H1 (cell line): ENCODE measurements at regions not wholly inside any gene's neighbourhood (a gene's known extent, or its start where the extent isn't known, plus 50 kb on each side); places are given as distances from the start of the nearest gene placed in this dataset.

Experiments used
- CTCF ChIA-PET: fragments of 300-600 bp; sonication (Branson Sonifier 250); formaldehyde crosslinking; loops from one replicate; lab custom pipeline; 2021; ENCODE audit not compliant: partially characterized antibody; lab: Charles Lee
- POLR2A ChIA-PET: fragments of 300-600 bp; sonication (Branson Sonifier 250); formaldehyde crosslinking; loops from one replicate; lab custom pipeline; 2021; ENCODE audit warnings: inconsistent platforms; ENCODE audit not compliant: partially characterized antibody; lab: Charles Lee
- DNase-seq, 2 experiments: peaks; one replicate each; pipeline versions ENCODE4 v3.0.0 to v3.0.0-alpha.2; 2010 to 2022; ENCODE audit warnings: low spot score in 2 of 2, low read depth in 1 of 2, mixed read lengths in 1 of 2
- FAIRE-seq: peaks from 2 replicates; lab custom pipeline; 2011; peaks lifted over from hg19 to GRCh38; lab: Jason Lieb, UNC
- H2AFZ ChIP-seq: 2 replicates; pipeline ENCODE4 v1.8.1; 2012; ENCODE audit warnings: low read length, inconsistent platforms
- H2AK5ac ChIP-seq: 2 replicates; pipeline ENCODE4 v1.6.1; 2013; ENCODE audit warnings: low read depth, low read length
- H2BK120ac ChIP-seq: replicated peaks from 2 replicates; pipeline ENCODE3; 2013; ENCODE audit warnings: low read depth, low read length, inconsistent platforms
- H2BK12ac ChIP-seq: 2 replicates; pipeline ENCODE4 v1.6.1; 2013; ENCODE audit warnings: low read depth, low read length
- H2BK15ac ChIP-seq: 2 replicates; pipeline ENCODE4 v1.6.1; 2013; ENCODE audit warnings: low read length
- H2BK20ac ChIP-seq: 2 replicates; pipeline ENCODE4 v1.6.1; 2013; ENCODE audit warnings: low read length
- H2BK5ac ChIP-seq: 2 replicates; pipeline ENCODE4 v1.6.1; 2013; ENCODE audit warnings: low read depth, low read length
- H3K14ac ChIP-seq: 2 replicates; pipeline ENCODE4 v1.6.1; 2013; ENCODE audit warnings: inconsistent platforms; ENCODE audit not compliant: insufficient read length
- H3K18ac ChIP-seq: 2 replicates; pipeline ENCODE4 v1.6.1; 2013; ENCODE audit warnings: low read length; ENCODE audit errors: extremely low read depth
- H3K23ac ChIP-seq: 2 replicates; pipeline ENCODE4 v1.6.1; 2013; ENCODE audit warnings: inconsistent platforms; ENCODE audit not compliant: insufficient read length
- H3K23me2 ChIP-seq: 2 replicates; pipeline ENCODE4 v1.6.1; 2013; ENCODE audit warnings: low read depth, low read length
- H3K27ac ChIP-seq: 2 replicates; pipeline ENCODE4 v1.6.1; 2011; ENCODE audit warnings: low read depth, low read length, inconsistent platforms
- H3K27me3 ChIP-seq, 4 experiments: replicated peaks in 1 of 4; 1 replicate in 1 of 4; 2 replicates in 3 of 4; pipeline versions ENCODE4 v1.6.1 to v1.8.1; 2011 to 2013; ENCODE audit warnings: low read length in 3 of 4, mild to moderate bottlenecking in 3 of 4, inconsistent platforms in 2 of 4, mixed read lengths in 2 of 4, moderate library complexity in 1 of 4; ENCODE audit not compliant: control insufficient read depth in 3 of 4, insufficient read depth in 3 of 4; ENCODE audit errors: extremely low read depth in 1 of 4
- H3K36me3 ChIP-seq, 4 experiments: 2 replicates each; pipeline versions ENCODE4 v1.6.1 to v1.8.1; 2011 to 2013; ENCODE audit warnings: mild to moderate bottlenecking in 4 of 4, low read length in 3 of 4, moderate library complexity in 2 of 4, control low read depth in 1 of 4, inconsistent platforms in 1 of 4; ENCODE audit not compliant: insufficient read depth in 4 of 4, control insufficient read depth in 2 of 4
- H3K4ac ChIP-seq: replicated peaks from 2 replicates; pipeline ENCODE3; 2013; ENCODE audit warnings: low read length, low read depth, mixed read lengths, inconsistent platforms; ENCODE audit not compliant: insufficient read length
- H3K4me1 ChIP-seq, 4 experiments: replicated peaks in 1 of 4; 1 replicate in 1 of 4; 2 replicates in 3 of 4; pipeline versions ENCODE4 v1.6.1 to v1.8.1; 2011 to 2013; ENCODE audit warnings: low read length in 3 of 4, inconsistent platforms in 2 of 4, mixed read lengths in 1 of 4; ENCODE audit not compliant: insufficient read depth in 4 of 4, control insufficient read depth in 3 of 4
- H3K4me2 ChIP-seq, 2 experiments: 2 replicates each; pipeline versions ENCODE4 v1.6.1 to v1.8.1; 2011 to 2013; ENCODE audit warnings: low read depth in 2 of 2, low read length in 2 of 2, control low read depth in 1 of 2, inconsistent platforms in 1 of 2, mild to moderate bottlenecking in 1 of 2; ENCODE audit not compliant: insufficient read depth in 1 of 2
- H3K4me3 ChIP-seq, 4 experiments: fragments of 200-600, 300-600 bp in 1 of 4; sonication (generic), shearing (Covaris generic), sonication (Bioruptor Twin) in 1 of 4; 2 replicates each; pipeline versions ENCODE4 v1.5.1 to v1.8.1; 2011 to 2016; ENCODE audit warnings: low read length in 4 of 4, low read depth in 3 of 4, control low read depth in 2 of 4, inconsistent platforms in 2 of 4, mild to moderate bottlenecking in 2 of 4, mixed read lengths in 1 of 4, moderate library complexity in 1 of 4; ENCODE audit not compliant: insufficient read depth in 2 of 4; ENCODE audit errors: extremely low read depth in 1 of 4
- H3K56ac ChIP-seq: replicated peaks from 2 replicates; pipeline ENCODE3; 2013; ENCODE audit warnings: low read depth, mild to moderate bottlenecking, mixed read lengths, low read length, inconsistent platforms; ENCODE audit not compliant: insufficient read length
- H3K79me1 ChIP-seq: 2 replicates; pipeline ENCODE4 v1.6.1; 2013; ENCODE audit warnings: low read depth, low read length, control low read depth
- H3K79me2 ChIP-seq, 2 experiments: 2 replicates each; pipeline versions ENCODE4 v1.6.1 to v1.8.1; 2012 to 2013; ENCODE audit warnings: low read length in 2 of 2, mild to moderate bottlenecking in 2 of 2, inconsistent platforms in 1 of 2; ENCODE audit not compliant: insufficient read depth in 2 of 2, control insufficient read depth in 1 of 2
- H3K9ac ChIP-seq, 4 experiments: replicated peaks in 1 of 4; 1 replicate in 1 of 4; 2 replicates in 3 of 4; pipeline versions ENCODE4 v1.6.1 to v1.8.1; 2011 to 2013; ENCODE audit warnings: low read depth in 3 of 4, low read length in 3 of 4, control low read depth in 2 of 4, mild to moderate bottlenecking in 2 of 4, moderate library complexity in 2 of 4, inconsistent platforms in 1 of 4; ENCODE audit errors: extremely low read depth in 1 of 4
- H3K9me3 ChIP-seq, 2 experiments: 2 replicates each; pipeline versions ENCODE4 v1.6.1 to v1.8.1; 2012 to 2013; ENCODE audit warnings: mild to moderate bottlenecking in 2 of 2, moderate library complexity in 2 of 2, control low read depth in 1 of 2, inconsistent platforms in 1 of 2, low read depth in 1 of 2, low read length in 1 of 2, mixed read lengths in 1 of 2; ENCODE audit not compliant: insufficient read depth in 2 of 2
- H4K20me1 ChIP-seq, 2 experiments: replicated peaks in 1 of 2; 2 replicates each; pipeline versions ENCODE3 to v1.8.1; 2011 to 2013; ENCODE audit warnings: inconsistent platforms in 2 of 2, low read length in 2 of 2, mild to moderate bottlenecking in 1 of 2; ENCODE audit not compliant: insufficient read depth in 2 of 2, control insufficient read depth in 1 of 2
- H4K5ac ChIP-seq: 2 replicates; pipeline ENCODE4 v1.6.1; 2013; ENCODE audit warnings: low read length, low read depth, mixed read lengths, inconsistent platforms; ENCODE audit not compliant: insufficient read length
- H4K8ac ChIP-seq: 2 replicates; pipeline ENCODE4 v1.8.0; 2013; ENCODE audit warnings: mild to moderate bottlenecking, moderate library complexity, low read length, inconsistent platforms; ENCODE audit not compliant: insufficient read depth; ENCODE audit errors: extremely low read depth
- H4K91ac ChIP-seq: replicated peaks from 2 replicates; pipeline ENCODE3; 2013; ENCODE audit warnings: low read length, mixed read lengths, inconsistent platforms; ENCODE audit not compliant: insufficient read length
- SIRT6 ChIP-seq: IDR thresholded peaks from one replicate; pipeline ENCODE4 v1.7.1; 2012; ENCODE audit warnings: low read length, inconsistent platforms
- SP1 ChIP-seq: IDR thresholded peaks from 2 replicates; pipeline ENCODE4 v1.6.1; 2011; ENCODE audit warnings: low read depth, low read length
- TAF7 ChIP-seq: optimal IDR thresholded peaks from 2 replicates; pipeline ENCODE3; 2011; ENCODE audit warnings: low read depth, mild to moderate bottlenecking, inconsistent platforms, low read length, moderate library complexity, borderline replicate concordance
- WGBS, 2 experiments: shearing (Covaris generic) in 1 of 2; methylation state at CpG; one replicate each; pipeline versions ENCODE4 v1.1.6 to v1.1.7; 2013 to 2015; ENCODE audit warnings: low lambda C conversion rate in 2 of 2, mixed read lengths in 2 of 2, inconsistent platforms in 1 of 2, low coverage in 1 of 2, missing lambda C conversion rate in 1 of 2; ENCODE audit not compliant: insufficient replicate concordance in 2 of 2, insufficient coverage in 1 of 2, insufficient read length in 1 of 2; ENCODE audit errors: extremely low coverage in 1 of 2, missing lambda C conversion rate in 1 of 2; 5-methylcytosine and 5-hydroxymethylcytosine counted together
- TF ChIP-seq, protein P1 (sequence below), 3 experiments: IDR thresholded peaks; 1 replicate in 2 of 3; 2 replicates in 1 of 3; pipeline versions ENCODE4 v1.5.1 to v1.6.1; 2011; ENCODE audit warnings: low read length in 3 of 3, mild to moderate bottlenecking in 3 of 3, inconsistent platforms in 2 of 3, low read depth in 1 of 3, moderate library complexity in 1 of 3; ENCODE audit not compliant: insufficient read depth in 1 of 3; ENCODE audit errors: control extremely low read depth in 1 of 3

DNA sequence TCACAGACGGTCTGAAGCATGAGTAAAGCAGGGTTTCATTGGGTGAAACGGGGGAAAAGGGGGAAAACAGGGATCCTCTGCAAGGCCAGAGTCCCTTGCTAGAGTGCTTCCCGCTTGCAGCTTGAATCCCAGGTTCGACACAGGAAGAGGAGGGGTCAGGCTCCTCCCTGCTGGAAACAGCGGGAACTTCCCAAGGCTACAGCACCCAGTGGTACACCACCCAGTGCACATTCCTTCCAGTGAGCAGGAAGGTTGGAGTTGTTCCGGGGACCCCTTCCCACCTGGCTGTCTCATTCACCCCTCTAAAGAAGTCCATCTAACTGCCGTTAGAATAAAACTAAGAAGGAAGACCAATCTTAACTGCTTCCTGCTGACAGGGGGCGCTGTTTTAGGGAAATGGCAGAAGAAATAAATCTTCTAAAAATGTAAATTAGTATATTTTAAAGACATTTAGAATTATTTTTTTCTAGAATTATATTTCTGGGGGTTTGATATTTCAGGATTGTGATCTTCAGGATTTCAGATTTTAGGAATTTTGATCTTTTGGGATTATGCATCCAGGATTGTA, 230.9 kb downstream of the RBM43 start:
- H3K14ac ChIP-seq: no peak overlapping the region
- H2BK15ac ChIP-seq: no peak overlapping the region
- no peak for FAIRE-seq
- no peak overlapping the region for H2BK12ac ChIP-seq
- no peaks in the 10 kb centered on the region for H3K23me2 ChIP-seq
- no peak for DNase-seq
- no peak overlapping the region for H4K8ac ChIP-seq
- no peak overlapping the region for H3K18ac ChIP-seq
- no peaks in the 10 kb centered on the region for H3K36me3 ChIP-seq
- no peaks in the 10 kb centered on the region for H4K20me1 ChIP-seq
- H3K4me2 ChIP-seq: no peak overlapping the region
- 86% methylated on average over 7 of the region's 8 CpGs; no CpG with 5 or more reads in 1 of the 2 experiments for WGBS, 2 experiments
- no peak overlapping the region for H3K4ac ChIP-seq
- H3K79me1 ChIP-seq: no peaks in the 10 kb centered on the region
- no peak overlapping the region for H2AFZ ChIP-seq
- H3K4me3 ChIP-seq: no peak overlapping the region
- ChIA-PET POLR2A (no interaction called here), CTCF (interaction anchor here (0.6 to 2.3 kb wide), 20 partner anchors 8 to 667 kb away, joined by 3 to 14 read pairs (median 4); no protein-coding TSS in a partner anchor)
- no peaks in the 10 kb centered on the region for H3K9me3 ChIP-seq
- H2BK120ac ChIP-seq: no peak overlapping the region
- no peak overlapping the region for H3K9ac ChIP-seq
- H2BK20ac ChIP-seq: no peak overlapping the region
- no peaks in the 10 kb centered on the region for H3K27me3 ChIP-seq
- no peak overlapping the region for H3K56ac ChIP-seq
- H4K91ac ChIP-seq: no peak overlapping the region
- no peaks in the 10 kb centered on the region for H3K4me1 ChIP-seq
- no peak overlapping the region for H3K27ac ChIP-seq
- H2BK5ac ChIP-seq: no peak overlapping the region
- H3K23ac ChIP-seq: no peak overlapping the region
- H3K79me2 ChIP-seq: no peaks in the 10 kb centered on the region
- no peak overlapping the region for H4K5ac ChIP-seq
- H2AK5ac ChIP-seq: no peak overlapping the region
- TF ChIP-seq SIRT6 (no peak), TAF7 (no peak), SP1 (no peak)
- TF ChIP-seq, protein P1, sequence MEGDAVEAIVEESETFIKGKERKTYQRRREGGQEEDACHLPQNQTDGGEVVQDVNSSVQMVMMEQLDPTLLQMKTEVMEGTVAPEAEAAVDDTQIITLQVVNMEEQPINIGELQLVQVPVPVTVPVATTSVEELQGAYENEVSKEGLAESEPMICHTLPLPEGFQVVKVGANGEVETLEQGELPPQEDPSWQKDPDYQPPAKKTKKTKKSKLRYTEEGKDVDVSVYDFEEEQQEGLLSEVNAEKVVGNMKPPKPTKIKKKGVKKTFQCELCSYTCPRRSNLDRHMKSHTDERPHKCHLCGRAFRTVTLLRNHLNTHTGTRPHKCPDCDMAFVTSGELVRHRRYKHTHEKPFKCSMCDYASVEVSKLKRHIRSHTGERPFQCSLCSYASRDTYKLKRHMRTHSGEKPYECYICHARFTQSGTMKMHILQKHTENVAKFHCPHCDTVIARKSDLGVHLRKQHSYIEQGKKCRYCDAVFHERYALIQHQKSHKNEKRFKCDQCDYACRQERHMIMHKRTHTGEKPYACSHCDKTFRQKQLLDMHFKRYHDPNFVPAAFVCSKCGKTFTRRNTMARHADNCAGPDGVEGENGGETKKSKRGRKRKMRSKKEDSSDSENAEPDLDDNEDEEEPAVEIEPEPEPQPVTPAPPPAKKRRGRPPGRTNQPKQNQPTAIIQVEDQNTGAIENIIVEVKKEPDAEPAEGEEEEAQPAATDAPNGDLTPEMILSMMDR (IDR thresholded peaks at IDR 0.05; ENCODE audit: control extremely low read depth in 1 of 3, insufficient read depth in 1 of 3, low read depth in 1 of 3, low read length in 3 of 3): peak in 2 of 3 experiments; percentile 14 to 29; a peak in 2 of 4 replicates
